ENCODE measurements at regions not wholly inside any gene's neighbourhood (a gene's known extent, or its start where the extent isn't known, plus 50 kb on each side); places are given as distances from the start of the nearest gene placed in this dataset.

- no peak overlapping the region for H3K4me2 ChIP-seq (ENCODE audit: insufficient read depth, low read length)
- TF ChIP-seq MYC (IDR thresholded peaks at IDR 0.05; ENCODE audit: low read depth, low read length) = no peak
- TF ChIP-seq JUN (IDR thresholded peaks at IDR 0.05; ENCODE audit: borderline replicate concordance, insufficient read depth, insufficient read length, low read depth) = no peak
- TF ChIP-seq EZH2 (IDR thresholded peaks at IDR 0.05; ENCODE audit: borderline replicate concordance, low read depth, low read length, severe bottlenecking) = no peak
- no peak for TF ChIP-seq POLR2A (IDR thresholded peaks at IDR 0.05; ENCODE audit: low read depth, low read length)
- no peaks in the 10 kb centered on the region for H3K27me3 ChIP-seq (ENCODE audit: control insufficient read depth in 2 of 2, insufficient read depth in 2 of 2, low read length in 2 of 2)
- peaks cover 2% of the 10 kb centered on the region for H3K9me3 ChIP-seq (replicated peaks; ENCODE audit: control insufficient read depth, insufficient read depth, low read length)
- H3K4me3 ChIP-seq (replicated peaks in 1 of 3; ENCODE audit: insufficient read depth in 1 of 3, low read depth in 1 of 3, low read length in 3 of 3) = no peak overlapping the region
- H2AFZ ChIP-seq (ENCODE audit: low read depth, low read length) = no peak overlapping the region
- CTCF ChIA-PET = no interaction called here
- no peak for DNase-seq (ENCODE audit: low read depth, low spot score)
- H3K9ac ChIP-seq (replicated peaks; ENCODE audit: extremely low read depth, insufficient read depth, low read length) = no peak overlapping the region
- H3K27ac ChIP-seq (ENCODE audit: insufficient read depth, low read depth, low read length) = no peak overlapping the region
- no TSS peak for BruUV-seq (replicated peaks)
- dilution Hi-C loops (cut with MboI; ENCODE audit: extremely low pct_ligation_motif_present, low sequenced_read_pairs) = no loop called here
- no peaks in the 10 kb centered on the region for H3K4me1 ChIP-seq (ENCODE audit: control insufficient read depth, extremely low read depth, insufficient read depth, low read length)
- H4K20me1 ChIP-seq (replicated peaks; ENCODE audit: control insufficient read depth, extremely low read depth, insufficient read depth, low read length) = no peaks in the 10 kb centered on the region
- no peaks in the 10 kb centered on the region for H3K36me3 ChIP-seq (ENCODE audit: control insufficient read depth in 2 of 2, extremely low read depth in 1 of 2, insufficient read depth in 2 of 2, low read length in 2 of 2)
- no peaks in the 10 kb centered on the region for H3K79me2 ChIP-seq (ENCODE audit: control insufficient read depth, insufficient read depth, low read length)
- POLR2A ChIA-PET = no interaction called here
- intact Hi-C loops (cut with micrococcal nuclease) = no loop called here
- no peak for FAIRE-seq
- no peaks in the 10 kb centered on the region for H3K9me1 ChIP-seq (replicated peaks; ENCODE audit: control insufficient read depth, extremely low read depth, insufficient read depth, low read length)
Measured at GRCh38 chr5:167458412-167458811, 833.0 kb upstream of the WWC1 start.

GRCh38 chr5:167460449-167461020, 830.9 kb upstream of the WWC1 start:
- FAIRE-seq (no peak), DNase-seq (ENCODE audit: low read depth, low spot score) (no peak)
- Histone ChIP-seq H3K4me3 (replicated peaks in 1 of 3; ENCODE audit: insufficient read depth in 1 of 3, low read depth in 1 of 3, low read length in 3 of 3) (no peak overlapping the region), H3K27ac (ENCODE audit: insufficient read depth, low read depth, low read length) (no peak overlapping the region), H3K36me3 (ENCODE audit: control insufficient read depth in 2 of 2, extremely low read depth in 1 of 2, insufficient read depth in 2 of 2, low read length in 2 of 2) (no peaks in the 10 kb centered on the region), H3K27me3 (ENCODE audit: control insufficient read depth in 2 of 2, insufficient read depth in 2 of 2, low read length in 2 of 2) (no peaks in the 10 kb centered on the region), H2AFZ (ENCODE audit: low read depth, low read length) (no peak overlapping the region), H3K79me2 (ENCODE audit: control insufficient read depth, insufficient read depth, low read length) (no peaks in the 10 kb centered on the region), H3K9ac (replicated peaks; ENCODE audit: extremely low read depth, insufficient read depth, low read length) (no peak overlapping the region), H3K4me2 (ENCODE audit: insufficient read depth, low read length) (no peak overlapping the region), H3K9me1 (replicated peaks; ENCODE audit: control insufficient read depth, extremely low read depth, insufficient read depth, low read length) (no peaks in the 10 kb centered on the region), H4K20me1 (replicated peaks; ENCODE audit: control insufficient read depth, extremely low read depth, insufficient read depth, low read length) (no peaks in the 10 kb centered on the region), H3K4me1 (ENCODE audit: control insufficient read depth, extremely low read depth, insufficient read depth, low read length) (no peaks in the 10 kb centered on the region), H3K9me3 (replicated peaks; ENCODE audit: control insufficient read depth, insufficient read depth, low read length) (peaks cover 2% of the 10 kb centered on the region)
- TF ChIP-seq MAX (IDR thresholded peaks at IDR 0.05; ENCODE audit: insufficient read depth, insufficient read length) = no peak
- TF ChIP-seq CTCF (IDR thresholded peaks at IDR 0.05; ENCODE audit: extremely low read depth in 1 of 2, insufficient read depth in 1 of 2, low read depth in 1 of 2, low read length in 2 of 2) = no peak
- no peak for TF ChIP-seq GATA2 (IDR thresholded peaks at IDR 0.05; ENCODE audit: insufficient read depth, insufficient read length, low read depth, low read length)
- TF ChIP-seq EZH2 (IDR thresholded peaks at IDR 0.05; ENCODE audit: borderline replicate concordance, low read depth, low read length, severe bottlenecking) = no peak
- no peak for TF ChIP-seq JUN (IDR thresholded peaks at IDR 0.05; ENCODE audit: borderline replicate concordance, insufficient read depth, insufficient read length, low read depth)
- no peak for TF ChIP-seq MYC (IDR thresholded peaks at IDR 0.05; ENCODE audit: low read depth, low read length)
- TF ChIP-seq FOS (IDR thresholded peaks at IDR 0.05; ENCODE audit: borderline replicate concordance, insufficient read depth, low read length) = no peak
- TF ChIP-seq POLR2AphosphoS5 (IDR thresholded peaks at IDR 0.05; ENCODE audit: insufficient read depth, low read depth, low read length) = no peak
- TF ChIP-seq POLR2A (IDR thresholded peaks at IDR 0.05; ENCODE audit: low read depth, low read length) = no peak
- dilution Hi-C loops (cut with MboI; ENCODE audit: extremely low pct_ligation_motif_present, low sequenced_read_pairs) (no loop called here), intact Hi-C loops (cut with micrococcal nuclease) (no loop called here)
- no TSS peak for BruUV-seq (replicated peaks)
- CTCF ChIA-PET = no interaction called here
- POLR2A ChIA-PET = no interaction called here

Measured in endothelial cell of umbilical vein (primary cell).